HCT116 (cell line): ENCODE measurements at regions not wholly inside any gene's neighbourhood (a gene's known extent, or its start where the extent isn't known, plus 50 kb on each side); places are given as distances from the start of the nearest gene placed in this dataset.

Experiments
- ZFX ChIP-seq: fragments of 450-650 bp; IDR thresholded peaks from 2 replicates; pipeline ENCODE4 v1.6.1; 2017
- TF ChIP-seq, protein P1 (sequence below), 3 experiments: fragments of 200-600 bp in 1 of 3; sonication (generic) in 1 of 3; IDR thresholded peaks in 2 of 3; conservative IDR thresholded peaks in 1 of 3; 2 replicates each; pipeline ENCODE4 v1.5.1; 2012 to 2017; ENCODE audit warnings: low read depth in 2 of 3, low read length in 2 of 3, antibody characterized with exemption in 1 of 3, borderline replicate concordance in 1 of 3, control low read depth in 1 of 3, mild to moderate bottlenecking in 1 of 3, mixed read lengths in 1 of 3, mixed run types in 1 of 3, moderate library complexity in 1 of 3; ENCODE audit not compliant: insufficient read depth in 1 of 3
- TF ChIP-seq, protein P2 (sequence below): IDR thresholded peaks from 2 replicates; pipeline ENCODE4 v1.6.1; 2012; ENCODE audit warnings: low read depth

DNA sequence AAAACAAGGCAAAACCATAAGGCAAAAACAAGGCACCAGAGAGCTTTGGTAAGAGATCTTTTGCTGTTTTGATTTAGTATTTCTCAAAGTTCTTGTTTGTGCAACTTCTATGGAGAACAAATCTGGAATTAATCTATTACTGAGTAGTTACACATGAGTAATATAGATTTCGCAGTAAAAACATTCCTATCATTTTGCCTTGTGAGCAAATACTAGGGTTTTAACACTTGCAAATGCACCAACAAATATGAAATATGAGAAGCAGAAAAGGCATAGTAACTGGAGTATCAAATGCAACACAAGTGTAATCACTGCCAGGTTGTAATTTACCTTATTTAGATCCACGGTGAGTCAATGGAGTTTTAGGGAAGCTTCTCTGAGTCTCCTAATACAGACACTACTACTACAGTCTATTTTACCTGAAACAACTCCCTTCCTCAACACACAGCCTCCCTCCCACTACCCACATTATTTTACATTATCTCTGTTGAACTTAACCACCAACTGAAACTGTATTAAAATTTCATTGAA lies 324.1 kb downstream of the FLRT2 start:
- TF ChIP-seq, protein P1, sequence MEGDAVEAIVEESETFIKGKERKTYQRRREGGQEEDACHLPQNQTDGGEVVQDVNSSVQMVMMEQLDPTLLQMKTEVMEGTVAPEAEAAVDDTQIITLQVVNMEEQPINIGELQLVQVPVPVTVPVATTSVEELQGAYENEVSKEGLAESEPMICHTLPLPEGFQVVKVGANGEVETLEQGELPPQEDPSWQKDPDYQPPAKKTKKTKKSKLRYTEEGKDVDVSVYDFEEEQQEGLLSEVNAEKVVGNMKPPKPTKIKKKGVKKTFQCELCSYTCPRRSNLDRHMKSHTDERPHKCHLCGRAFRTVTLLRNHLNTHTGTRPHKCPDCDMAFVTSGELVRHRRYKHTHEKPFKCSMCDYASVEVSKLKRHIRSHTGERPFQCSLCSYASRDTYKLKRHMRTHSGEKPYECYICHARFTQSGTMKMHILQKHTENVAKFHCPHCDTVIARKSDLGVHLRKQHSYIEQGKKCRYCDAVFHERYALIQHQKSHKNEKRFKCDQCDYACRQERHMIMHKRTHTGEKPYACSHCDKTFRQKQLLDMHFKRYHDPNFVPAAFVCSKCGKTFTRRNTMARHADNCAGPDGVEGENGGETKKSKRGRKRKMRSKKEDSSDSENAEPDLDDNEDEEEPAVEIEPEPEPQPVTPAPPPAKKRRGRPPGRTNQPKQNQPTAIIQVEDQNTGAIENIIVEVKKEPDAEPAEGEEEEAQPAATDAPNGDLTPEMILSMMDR (IDR thresholded peaks at IDR 0.05 in 2 of 3, conservative IDR thresholded peaks at IDR 0.05 in 1 of 3; ENCODE audit: borderline replicate concordance in 1 of 3, insufficient read depth in 1 of 3, low read depth in 2 of 3, low read length in 2 of 3) = no peak
- TF ChIP-seq, protein P2, sequence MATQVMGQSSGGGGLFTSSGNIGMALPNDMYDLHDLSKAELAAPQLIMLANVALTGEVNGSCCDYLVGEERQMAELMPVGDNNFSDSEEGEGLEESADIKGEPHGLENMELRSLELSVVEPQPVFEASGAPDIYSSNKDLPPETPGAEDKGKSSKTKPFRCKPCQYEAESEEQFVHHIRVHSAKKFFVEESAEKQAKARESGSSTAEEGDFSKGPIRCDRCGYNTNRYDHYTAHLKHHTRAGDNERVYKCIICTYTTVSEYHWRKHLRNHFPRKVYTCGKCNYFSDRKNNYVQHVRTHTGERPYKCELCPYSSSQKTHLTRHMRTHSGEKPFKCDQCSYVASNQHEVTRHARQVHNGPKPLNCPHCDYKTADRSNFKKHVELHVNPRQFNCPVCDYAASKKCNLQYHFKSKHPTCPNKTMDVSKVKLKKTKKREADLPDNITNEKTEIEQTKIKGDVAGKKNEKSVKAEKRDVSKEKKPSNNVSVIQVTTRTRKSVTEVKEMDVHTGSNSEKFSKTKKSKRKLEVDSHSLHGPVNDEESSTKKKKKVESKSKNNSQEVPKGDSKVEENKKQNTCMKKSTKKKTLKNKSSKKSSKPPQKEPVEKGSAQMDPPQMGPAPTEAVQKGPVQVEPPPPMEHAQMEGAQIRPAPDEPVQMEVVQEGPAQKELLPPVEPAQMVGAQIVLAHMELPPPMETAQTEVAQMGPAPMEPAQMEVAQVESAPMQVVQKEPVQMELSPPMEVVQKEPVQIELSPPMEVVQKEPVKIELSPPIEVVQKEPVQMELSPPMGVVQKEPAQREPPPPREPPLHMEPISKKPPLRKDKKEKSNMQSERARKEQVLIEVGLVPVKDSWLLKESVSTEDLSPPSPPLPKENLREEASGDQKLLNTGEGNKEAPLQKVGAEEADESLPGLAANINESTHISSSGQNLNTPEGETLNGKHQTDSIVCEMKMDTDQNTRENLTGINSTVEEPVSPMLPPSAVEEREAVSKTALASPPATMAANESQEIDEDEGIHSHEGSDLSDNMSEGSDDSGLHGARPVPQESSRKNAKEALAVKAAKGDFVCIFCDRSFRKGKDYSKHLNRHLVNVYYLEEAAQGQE = no peak
- no peak for TF ChIP-seq ZFX
